ENCODE measurements at regions not wholly inside any gene's neighbourhood (a gene's known extent, or its start where the extent isn't known, plus 50 kb on each side); places are given as distances from the start of the nearest gene placed in this dataset.

- DNase-seq (ENCODE audit: low read depth): no peak
Measured at GRCh38 chr9:81532251-81532650, 157.1 kb downstream of the TLE1 start.

GRCh38 chr9:81531511-81531910, 157.8 kb downstream of the TLE1 start:
- DNase-seq (ENCODE audit: low read depth): peak; percentile 7

- no peak for DNase-seq (ENCODE audit: low read depth)
Measured at GRCh38 chr9:81530846-81531245, 158.5 kb downstream of the TLE1 start.

- no peak for DNase-seq (ENCODE audit: low read depth)
Measured at GRCh38 chr9:81530310-81530810, 159.0 kb downstream of the TLE1 start.

GRCh38 chr9:81529556-81530193, 159.7 kb downstream of the TLE1 start:
- DNase-seq (ENCODE audit: low read depth): peak; percentile 85

GRCh38 chr9:81526587-81526986, 162.8 kb downstream of the TLE1 start:
- peak; percentile 82 for DNase-seq (ENCODE audit: low read depth)

GRCh38 chr9:81522716-81523551, 166.4 kb downstream of the TLE1 start:
- peak; percentile 74 for DNase-seq (ENCODE audit: low read depth)

GRCh38 chr9:81521892-81522291, 167.5 kb downstream of the TLE1 start:
- no peak for DNase-seq (ENCODE audit: low read depth)

- DNase-seq (ENCODE audit: low read depth): no peak
Measured at GRCh38 chr9:81519816-81520495, 169.4 kb downstream of the TLE1 start.

GRCh38 chr9:81517954-81518353, 171.4 kb downstream of the TLE1 start:
- no peak for DNase-seq (ENCODE audit: low read depth)

GRCh38 chr9:81513059-81513458, 176.3 kb downstream of the TLE1 start:
- DNase-seq (ENCODE audit: low read depth): no peak

- no peak for DNase-seq (ENCODE audit: low read depth)
Measured at GRCh38 chr9:81512641-81513040, 176.7 kb downstream of the TLE1 start.

GRCh38 chr9:81508476-81508875, 180.9 kb downstream of the TLE1 start:
- no peak for DNase-seq (ENCODE audit: low read depth)

GRCh38 chr9:81506941-81507864, 182.1 kb downstream of the TLE1 start:
- DNase-seq (ENCODE audit: low read depth): no peak

- no peak for DNase-seq (ENCODE audit: low read depth)
Measured at GRCh38 chr9:81499594-81499993, 189.8 kb downstream of the TLE1 start.

GRCh38 chr9:81499021-81499454, 190.3 kb downstream of the TLE1 start:
- peak; percentile 66 for DNase-seq (ENCODE audit: low read depth)

- no peak for DNase-seq (ENCODE audit: low read depth)
Measured at GRCh38 chr9:81498576-81498975, 190.8 kb downstream of the TLE1 start.

- DNase-seq (ENCODE audit: low read depth): no peak
Measured at GRCh38 chr9:81497091-81497490, 192.3 kb downstream of the TLE1 start.

GRCh38 chr9:81492710-81493447, 196.5 kb downstream of the TLE1 start:
- DNase-seq (ENCODE audit: low read depth): peak; percentile 95

GRCh38 chr9:81490605-81491331, 198.6 kb downstream of the TLE1 start:
- peak; percentile 90 for DNase-seq (ENCODE audit: low read depth)

Measured in RPMI7951 (cell line).